Neutrophil (primary cell): ENCODE measurements at regions not wholly inside any gene's neighbourhood (a gene's known extent, or its start where the extent isn't known, plus 50 kb on each side); places are given as distances from the start of the nearest gene placed in this dataset.

ENCODE experiments used
- H3K27ac ChIP-seq: fragments of 200-600 bp; sonication (generic); 2 replicates; pipeline ENCODE4 v1.5.1; 2016; ENCODE audit warnings: mild to moderate bottlenecking, moderate library complexity
- H3K27me3 ChIP-seq: fragments of 200-600 bp; sonication (generic); 2 replicates; pipeline ENCODE4 v1.6.0; 2016; ENCODE audit warnings: mild to moderate bottlenecking
- H3K36me3 ChIP-seq: fragments of 200-600 bp; sonication (generic); 2 replicates; pipeline ENCODE4 v1.5.1; 2017
- H3K4me1 ChIP-seq, 2 experiments: fragments of 200-600 bp in 1 of 2; sonication (generic) in 1 of 2; 1 replicate in 1 of 2; 2 replicates in 1 of 2; pipeline versions ENCODE4 v1.5.1 to v1.6.1; 2013 to 2016; ENCODE audit warnings: low read depth in 1 of 2, low read length in 1 of 2, mild to moderate bottlenecking in 1 of 2, moderate library complexity in 1 of 2; ENCODE audit not compliant: control insufficient read depth in 1 of 2, insufficient read depth in 1 of 2
- H3K4me3 ChIP-seq, 2 experiments: fragments of 200-600 bp in 1 of 2; sonication (generic) in 1 of 2; 1 replicate in 1 of 2; 2 replicates in 1 of 2; pipeline ENCODE4 v1.5.1; 2013 to 2016; ENCODE audit warnings: low read depth in 1 of 2, low read length in 1 of 2, mild to moderate bottlenecking in 1 of 2, moderate library complexity in 1 of 2
- H3K9me3 ChIP-seq: fragments of 200-600 bp; sonication (generic); 2 replicates; pipeline ENCODE4 v1.5.1; 2016
- CTCF ChIP-seq: fragments of 200-600 bp; sonication (generic); IDR thresholded peaks from 2 replicates; pipeline ENCODE4 v1.5.1; 2016; ENCODE audit warnings: antibody characterized with exemption

GRCh38 chr22:49116486-49117120 is 711.1 kb downstream of the BRD1 start:
- H3K27ac ChIP-seq: no peak overlapping the region
- no peaks in the 10 kb centered on the region for H3K9me3 ChIP-seq
- H3K27me3 ChIP-seq: no peaks in the 10 kb centered on the region
- no peaks in the 10 kb centered on the region for H3K36me3 ChIP-seq
- no peaks in the 10 kb centered on the region for H3K4me1 ChIP-seq
- TF ChIP-seq CTCF: no peak
- no peak overlapping the region for H3K4me3 ChIP-seq

GRCh38 chr22:49116021-49116420 is 711.7 kb downstream of the BRD1 start:
- H3K4me1 ChIP-seq: no peaks in the 10 kb centered on the region
- no peak overlapping the region for H3K4me3 ChIP-seq
- no peak overlapping the region for H3K27ac ChIP-seq
- H3K36me3 ChIP-seq: no peaks in the 10 kb centered on the region
- H3K9me3 ChIP-seq: no peaks in the 10 kb centered on the region
- TF ChIP-seq CTCF: no peak
- H3K27me3 ChIP-seq: no peaks in the 10 kb centered on the region

- no peaks in the 10 kb centered on the region for H3K36me3 ChIP-seq
- no peaks in the 10 kb centered on the region for H3K9me3 ChIP-seq
- no peak overlapping the region for H3K4me3 ChIP-seq
- H3K4me1 ChIP-seq: no peaks in the 10 kb centered on the region
- TF ChIP-seq CTCF: no peak
- H3K27me3 ChIP-seq: no peaks in the 10 kb centered on the region
- no peak overlapping the region for H3K27ac ChIP-seq
Measured at GRCh38 chr22:49115197-49115596, 712.5 kb downstream of the BRD1 start.

GRCh38 chr22:49113758-49114157 is 713.9 kb downstream of the BRD1 start:
- Histone ChIP-seq H3K4me1 (no peaks in the 10 kb centered on the region), H3K9me3 (no peaks in the 10 kb centered on the region), H3K36me3 (no peaks in the 10 kb centered on the region), H3K27ac (no peak overlapping the region), H3K27me3 (no peaks in the 10 kb centered on the region), H3K4me3 (no peak overlapping the region)
- no peak for TF ChIP-seq CTCF

GRCh38 chr22:49112661-49113626 is 714.7 kb downstream of the BRD1 start:
- Histone ChIP-seq H3K36me3 (no peaks in the 10 kb centered on the region), H3K27ac (no peak overlapping the region), H3K4me3 (no peak overlapping the region), H3K27me3 (no peaks in the 10 kb centered on the region), H3K4me1 (no peaks in the 10 kb centered on the region), H3K9me3 (no peaks in the 10 kb centered on the region)
- TF ChIP-seq CTCF: no peak
